KG1 (cell line): ENCODE measurements at regions not wholly inside any gene's neighbourhood (a gene's known extent, or its start where the extent isn't known, plus 50 kb on each side); places are given as distances from the start of the nearest gene placed in this dataset.
"Not testable (repeated sequence)": the region's sequence is repeated elsewhere in the genome, so short reads cannot be mapped to it uniquely, and the experiment has no call there.

Source experiments
- DNase-seq: peaks from one replicate; lab custom pipeline; 2025; lab: John Stamatoyannopoulos, UW

- DNase-seq, result not testable (repeated sequence)
Observed at GRCh38 chr14:89660625-89661233, 243.7 kb upstream of the FOXN3 start.

GRCh38 chr14:89660166-89660565, 243.1 kb upstream of the FOXN3 start:
- no peak for DNase-seq

- no peak for DNase-seq
Observed at GRCh38 chr14:89658977-89659670, 242.1 kb upstream of the FOXN3 start.

GRCh38 chr14:89657014-89657413, 240.0 kb upstream of the FOXN3 start:
- DNase-seq, result no peak

- no peak for DNase-seq
Observed at GRCh38 chr14:89654998-89655397, 238.0 kb upstream of the FOXN3 start.

- no peak for DNase-seq
Observed at GRCh38 chr14:89652352-89652751, 235.3 kb upstream of the FOXN3 start.

- DNase-seq, result no peak
Observed at GRCh38 chr14:89651805-89652204, 234.8 kb upstream of the FOXN3 start.

- DNase-seq, result no peak
Observed at GRCh38 chr14:89650077-89650978, 233.3 kb upstream of the FOXN3 start.

GRCh38 chr14:89649451-89650075, 232.5 kb upstream of the FOXN3 start:
- no peak for DNase-seq

GRCh38 chr14:89648924-89649323, 231.9 kb upstream of the FOXN3 start:
- no peak for DNase-seq

- DNase-seq, result no peak
Observed at GRCh38 chr14:89648510-89648909, 231.5 kb upstream of the FOXN3 start.

- no peak for DNase-seq
Observed at GRCh38 chr14:89646971-89647370, 229.9 kb upstream of the FOXN3 start.

GRCh38 chr14:89644641-89645040, 227.6 kb upstream of the FOXN3 start:
- DNase-seq, result no peak

- DNase-seq, result no peak
Observed at GRCh38 chr14:89641495-89642175, 224.6 kb upstream of the FOXN3 start.

GRCh38 chr14:89640141-89640540, 223.1 kb upstream of the FOXN3 start:
- DNase-seq, result no peak

- no peak for DNase-seq
Observed at GRCh38 chr14:89639687-89640086, 222.7 kb upstream of the FOXN3 start.

- no peak for DNase-seq
Observed at GRCh38 chr14:89638891-89639290, 221.9 kb upstream of the FOXN3 start.

GRCh38 chr14:89637581-89637980, 220.5 kb upstream of the FOXN3 start:
- DNase-seq, result no peak

- no peak for DNase-seq
Observed at GRCh38 chr14:89635615-89636014, 218.6 kb upstream of the FOXN3 start.

- DNase-seq, result no peak
Observed at GRCh38 chr14:89634037-89634436, 217.0 kb upstream of the FOXN3 start.

GRCh38 chr14:89630101-89630829, 213.2 kb upstream of the FOXN3 start:
- DNase-seq, result no peak
